OCI-LY3 (cell line): ENCODE measurements at regions not wholly inside any gene's neighbourhood (a gene's known extent, or its start where the extent isn't known, plus 50 kb on each side); places are given as distances from the start of the nearest gene placed in this dataset.

Source experiments
- EZH2phosphoT487 ChIP-seq: fragments of 200-600 bp; shearing (Covaris generic); IDR thresholded peaks from 2 replicates; pipeline ENCODE4 v1.6.1; 2018; ENCODE audit warnings: antibody characterized with exemption, mixed run types, low read depth
- TF ChIP-seq, protein P1 (sequence below): fragments of 200-600, 300-600 bp; sonication (generic); IDR thresholded peaks from 2 replicates; pipeline ENCODE4 v1.5.1; 2014; ENCODE audit warnings: antibody characterized with exemption, low read length, low read depth

DNA sequence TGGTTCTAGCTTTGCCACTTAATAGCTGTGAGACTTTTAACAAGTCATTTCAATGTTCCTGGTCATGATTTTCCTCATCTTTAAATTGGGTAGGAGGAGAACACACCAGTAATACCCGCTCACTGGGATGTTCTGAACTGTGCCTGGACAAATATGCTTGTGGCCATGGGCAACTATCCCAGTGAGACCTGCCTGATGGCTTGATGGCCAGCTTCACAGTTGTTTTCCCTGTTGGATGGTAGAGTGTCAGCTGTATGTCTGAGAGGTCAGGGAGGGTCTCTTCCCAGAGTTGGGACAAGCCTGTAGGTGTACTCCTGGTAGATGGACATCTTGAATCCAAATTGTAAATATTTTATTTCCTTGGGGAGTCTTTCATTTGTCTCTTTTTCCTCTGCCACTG lies 92.5 kb upstream of the PFN2 start:
- TF ChIP-seq, protein P1, sequence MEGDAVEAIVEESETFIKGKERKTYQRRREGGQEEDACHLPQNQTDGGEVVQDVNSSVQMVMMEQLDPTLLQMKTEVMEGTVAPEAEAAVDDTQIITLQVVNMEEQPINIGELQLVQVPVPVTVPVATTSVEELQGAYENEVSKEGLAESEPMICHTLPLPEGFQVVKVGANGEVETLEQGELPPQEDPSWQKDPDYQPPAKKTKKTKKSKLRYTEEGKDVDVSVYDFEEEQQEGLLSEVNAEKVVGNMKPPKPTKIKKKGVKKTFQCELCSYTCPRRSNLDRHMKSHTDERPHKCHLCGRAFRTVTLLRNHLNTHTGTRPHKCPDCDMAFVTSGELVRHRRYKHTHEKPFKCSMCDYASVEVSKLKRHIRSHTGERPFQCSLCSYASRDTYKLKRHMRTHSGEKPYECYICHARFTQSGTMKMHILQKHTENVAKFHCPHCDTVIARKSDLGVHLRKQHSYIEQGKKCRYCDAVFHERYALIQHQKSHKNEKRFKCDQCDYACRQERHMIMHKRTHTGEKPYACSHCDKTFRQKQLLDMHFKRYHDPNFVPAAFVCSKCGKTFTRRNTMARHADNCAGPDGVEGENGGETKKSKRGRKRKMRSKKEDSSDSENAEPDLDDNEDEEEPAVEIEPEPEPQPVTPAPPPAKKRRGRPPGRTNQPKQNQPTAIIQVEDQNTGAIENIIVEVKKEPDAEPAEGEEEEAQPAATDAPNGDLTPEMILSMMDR = no peak
- TF ChIP-seq EZH2phosphoT487 = no peak
